ENCODE measurements at regions not wholly inside any gene's neighbourhood (a gene's known extent, or its start where the extent isn't known, plus 50 kb on each side); places are given as distances from the start of the nearest gene placed in this dataset.

DNA sequence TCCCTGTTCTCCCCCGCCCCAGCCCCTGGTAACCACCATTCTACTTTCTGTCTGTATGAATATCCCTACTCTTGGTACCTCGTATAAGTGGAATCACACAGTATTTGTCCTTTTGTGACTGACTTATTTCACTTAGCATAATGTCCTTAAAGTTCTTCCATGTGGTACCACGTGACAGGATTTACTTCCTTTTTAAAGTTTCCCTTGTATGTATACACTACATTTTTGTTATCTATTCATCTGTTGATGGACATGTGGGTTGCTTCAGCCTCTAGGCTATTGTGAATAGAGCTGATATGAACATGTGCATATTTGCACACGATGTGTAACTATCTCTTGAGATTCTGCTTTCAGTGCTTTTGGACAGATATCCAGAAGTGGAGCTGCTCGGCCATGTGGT lies 59.6 kb upstream of the GJB6 start:
- TF ChIP-seq, protein P1, sequence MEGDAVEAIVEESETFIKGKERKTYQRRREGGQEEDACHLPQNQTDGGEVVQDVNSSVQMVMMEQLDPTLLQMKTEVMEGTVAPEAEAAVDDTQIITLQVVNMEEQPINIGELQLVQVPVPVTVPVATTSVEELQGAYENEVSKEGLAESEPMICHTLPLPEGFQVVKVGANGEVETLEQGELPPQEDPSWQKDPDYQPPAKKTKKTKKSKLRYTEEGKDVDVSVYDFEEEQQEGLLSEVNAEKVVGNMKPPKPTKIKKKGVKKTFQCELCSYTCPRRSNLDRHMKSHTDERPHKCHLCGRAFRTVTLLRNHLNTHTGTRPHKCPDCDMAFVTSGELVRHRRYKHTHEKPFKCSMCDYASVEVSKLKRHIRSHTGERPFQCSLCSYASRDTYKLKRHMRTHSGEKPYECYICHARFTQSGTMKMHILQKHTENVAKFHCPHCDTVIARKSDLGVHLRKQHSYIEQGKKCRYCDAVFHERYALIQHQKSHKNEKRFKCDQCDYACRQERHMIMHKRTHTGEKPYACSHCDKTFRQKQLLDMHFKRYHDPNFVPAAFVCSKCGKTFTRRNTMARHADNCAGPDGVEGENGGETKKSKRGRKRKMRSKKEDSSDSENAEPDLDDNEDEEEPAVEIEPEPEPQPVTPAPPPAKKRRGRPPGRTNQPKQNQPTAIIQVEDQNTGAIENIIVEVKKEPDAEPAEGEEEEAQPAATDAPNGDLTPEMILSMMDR (IDR thresholded peaks at IDR 0.05): no peak
- TF ChIP-seq NFYB (CRISPR knock-in tag; conservative IDR thresholded peaks at IDR 0.05; ENCODE audit: low read depth) (no peak), TEAD1 (CRISPR knock-in tag; IDR thresholded peaks at IDR 0.05) (no peak), CREB1 (CRISPR knock-in tag; IDR thresholded peaks at IDR 0.05) (no peak)
- TF ChIP-seq, protein P2, sequence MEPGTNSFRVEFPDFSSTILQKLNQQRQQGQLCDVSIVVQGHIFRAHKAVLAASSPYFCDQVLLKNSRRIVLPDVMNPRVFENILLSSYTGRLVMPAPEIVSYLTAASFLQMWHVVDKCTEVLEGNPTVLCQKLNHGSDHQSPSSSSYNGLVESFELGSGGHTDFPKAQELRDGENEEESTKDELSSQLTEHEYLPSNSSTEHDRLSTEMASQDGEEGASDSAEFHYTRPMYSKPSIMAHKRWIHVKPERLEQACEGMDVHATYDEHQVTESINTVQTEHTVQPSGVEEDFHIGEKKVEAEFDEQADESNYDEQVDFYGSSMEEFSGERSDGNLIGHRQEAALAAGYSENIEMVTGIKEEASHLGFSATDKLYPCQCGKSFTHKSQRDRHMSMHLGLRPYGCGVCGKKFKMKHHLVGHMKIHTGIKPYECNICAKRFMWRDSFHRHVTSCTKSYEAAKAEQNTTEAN (CRISPR knock-in tag; IDR thresholded peaks at IDR 0.05): no peak
- TF ChIP-seq, protein P3, sequence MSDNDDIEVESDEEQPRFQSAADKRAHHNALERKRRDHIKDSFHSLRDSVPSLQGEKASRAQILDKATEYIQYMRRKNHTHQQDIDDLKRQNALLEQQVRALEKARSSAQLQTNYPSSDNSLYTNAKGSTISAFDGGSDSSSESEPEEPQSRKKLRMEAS (CRISPR knock-in tag; IDR thresholded peaks at IDR 0.05): no peak

Measured in WTC11 (cell line).